AML-193 (cell line): ENCODE measurements at regions not wholly inside any gene's neighbourhood (a gene's known extent, or its start where the extent isn't known, plus 50 kb on each side); places are given as distances from the start of the nearest gene placed in this dataset.
A peak's percentile ranks its signal among the peaks of the same experiment; 100 is the strongest.

Experiments
- DNase-seq, 2 experiments: peaks; one replicate each; lab custom pipeline; 2025; lab: John Stamatoyannopoulos, UW

- no peak for DNase-seq
Observed at GRCh38 chr10:24793648-24794379, 70.1 kb upstream of the ARHGAP21 start.

GRCh38 chr10:24792638-24793037, 69.0 kb upstream of the ARHGAP21 start:
- DNase-seq, result no peak

DNA sequence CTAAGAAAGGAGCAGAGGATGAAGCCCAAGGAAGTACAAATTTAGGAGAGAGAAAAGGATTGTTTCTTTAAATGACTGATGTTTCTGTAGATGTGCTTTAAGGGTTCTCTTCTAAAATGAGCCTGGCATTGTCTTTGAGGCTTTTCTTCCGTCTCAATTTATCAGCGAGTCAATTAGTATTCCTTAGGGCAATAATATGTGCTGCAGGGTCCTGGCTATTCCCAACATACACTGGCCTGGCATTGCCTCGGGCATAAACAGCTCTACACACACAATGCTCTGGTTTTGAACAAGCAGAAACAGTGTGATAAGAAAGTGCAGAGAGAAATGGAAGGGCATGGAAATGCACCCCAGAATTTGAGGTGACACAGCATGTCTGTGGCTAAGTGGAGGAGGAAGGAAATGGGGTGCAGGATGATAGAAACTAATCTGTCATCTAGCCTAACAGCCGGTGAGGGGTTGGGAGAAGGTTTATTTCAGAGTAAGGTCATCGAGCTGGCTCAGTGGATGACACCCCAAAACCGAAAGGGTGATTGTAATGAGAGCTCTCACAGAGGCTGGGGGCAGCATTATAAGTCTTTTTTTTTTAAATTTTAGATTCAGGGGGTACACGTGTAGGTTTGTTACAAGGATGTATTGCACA, 67.5 kb upstream of the ARHGAP21 start:
- peak; percentile 37 to 58 for DNase-seq

- DNase-seq, result no peak
Observed at GRCh38 chr10:24790599-24790998, 66.9 kb upstream of the ARHGAP21 start.

GRCh38 chr10:24790073-24790472, 66.4 kb upstream of the ARHGAP21 start:
- DNase-seq, result no peak

DNA sequence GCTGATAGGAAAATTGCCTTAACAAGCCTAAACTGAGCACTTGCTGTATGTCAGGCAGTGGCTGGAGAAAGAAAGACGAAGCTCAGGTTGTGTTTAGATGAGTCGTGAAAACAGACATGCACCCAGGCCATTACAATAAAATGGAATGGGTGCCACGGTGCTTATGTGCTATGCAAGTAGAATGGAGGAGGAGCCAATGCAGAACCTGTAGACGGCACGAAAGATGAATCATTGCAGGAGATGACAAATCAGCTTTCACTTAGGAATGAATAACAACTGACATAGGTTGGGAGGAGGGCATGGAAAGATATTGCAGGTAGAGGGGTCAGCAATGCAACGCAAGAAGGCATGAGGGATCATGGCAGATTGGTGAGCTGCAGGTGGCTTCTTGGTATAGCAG, 61.2 kb upstream of the ARHGAP21 start:
- no peak for DNase-seq

DNA sequence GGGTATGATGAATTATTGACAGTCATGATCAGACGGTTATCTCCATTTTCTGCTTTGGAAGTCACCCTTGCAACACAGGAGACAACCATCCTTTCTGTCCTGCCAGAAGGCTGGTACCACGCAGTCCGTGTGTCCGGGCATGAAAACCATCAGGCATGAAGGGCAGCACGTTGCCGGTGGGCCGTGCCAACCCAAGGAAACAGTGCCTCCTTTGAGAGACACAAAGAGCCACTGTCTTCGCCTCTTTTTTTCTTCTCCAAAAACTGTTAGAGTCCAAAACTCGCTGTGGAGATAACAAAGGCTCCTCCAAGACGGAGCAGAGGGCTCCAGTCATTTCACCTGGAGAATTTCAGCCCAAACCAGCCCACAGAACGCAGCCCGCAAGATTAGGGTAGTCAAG, 60.4 kb upstream of the ARHGAP21 start:
- DNase-seq, result no peak

- no peak for DNase-seq
Observed at GRCh38 chr10:24783504-24783903, 59.8 kb upstream of the ARHGAP21 start.

GRCh38 chr10:24779737-24780136, 56.0 kb upstream of the ARHGAP21 start:
- DNase-seq, result no peak

DNA sequence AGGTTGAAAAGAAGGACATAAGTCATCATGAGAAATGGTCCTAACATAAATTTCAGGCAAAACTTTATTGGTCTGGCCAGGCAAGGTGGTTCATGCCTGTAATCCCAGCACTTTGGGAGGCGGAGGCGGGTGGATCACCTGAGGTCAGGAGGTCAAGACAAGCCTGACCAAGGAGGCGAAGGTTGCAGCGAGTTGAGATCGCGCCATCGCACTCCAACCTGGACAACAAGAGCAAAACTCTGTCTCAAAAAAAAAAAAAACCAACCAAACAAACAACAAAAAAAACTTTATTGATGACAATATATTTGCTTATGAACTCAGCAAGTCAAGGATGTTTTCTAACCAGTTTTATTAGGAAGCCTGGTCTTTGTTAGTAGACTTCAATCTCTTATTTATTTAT, 54.6 kb upstream of the ARHGAP21 start:
- DNase-seq, result no peak

GRCh38 chr10:24777196-24777595, 53.5 kb upstream of the ARHGAP21 start:
- DNase-seq, result no peak

DNA sequence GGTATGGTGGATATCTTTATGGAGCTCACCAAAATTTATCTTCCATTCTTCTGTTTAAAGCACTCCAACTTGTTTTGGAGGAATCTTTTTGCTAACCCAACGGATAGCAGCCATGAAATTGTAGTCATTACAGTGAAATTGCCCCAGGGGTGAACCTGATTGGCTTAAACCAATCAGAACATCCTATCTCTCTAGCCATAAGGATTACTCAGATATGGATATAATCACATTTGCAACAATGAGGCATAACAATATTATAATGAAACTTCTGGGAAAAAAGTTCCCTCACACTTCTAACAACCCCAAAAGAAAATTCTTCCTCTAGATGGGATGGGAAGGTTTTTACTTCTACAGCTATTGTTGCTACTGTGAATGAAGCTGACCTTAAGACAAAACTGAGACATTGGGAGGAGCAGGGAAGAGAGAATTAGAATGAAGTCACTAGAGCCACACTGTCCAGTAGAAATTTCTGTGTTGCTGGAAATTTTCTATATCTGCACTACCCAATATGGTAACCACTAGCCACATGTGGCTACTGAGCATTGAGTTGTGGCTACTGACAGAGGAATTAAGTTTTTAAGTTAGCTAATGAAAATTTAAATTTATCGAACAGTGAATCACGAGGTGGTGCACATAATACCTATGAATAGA, 50.4 kb upstream of the ARHGAP21 start:
- no peak for DNase-seq
